Endothelial cell of umbilical vein (primary cell): ENCODE measurements at regions not wholly inside any gene's neighbourhood (a gene's known extent, or its start where the extent isn't known, plus 50 kb on each side); places are given as distances from the start of the nearest gene placed in this dataset.

Experiments
- BruUV-seq: library from RNA; stranded (reverse); fragments of 400-500 nt; replicated peaks from 2 replicates; lab custom pipeline; 2021; lab: Mats Ljungman, UMichigan
- CTCF ChIA-PET: fragments of 300-600, 350-600 bp; sonication (Branson Sonifier 250); formaldehyde crosslinking; loops from one replicate; lab custom pipeline; 2021; ENCODE audit warnings: antibody characterized with exemption, inconsistent platforms; lab: Charles Lee
- POLR2A ChIA-PET: fragments of 300-600, 350-600 bp; sonication (Branson Sonifier 250); formaldehyde crosslinking; loops from one replicate; lab custom pipeline; 2021; ENCODE audit warnings: antibody characterized with exemption, inconsistent platforms; lab: Charles Lee
- DNase-seq: peaks from one replicate; pipeline ENCODE4 v3.0.0-alpha.2; 2011; ENCODE audit warnings: low read depth, low spot score
- FAIRE-seq: peaks from 2 replicates; lab custom pipeline; 2011; peaks lifted over from hg19 to GRCh38; lab: Jason Lieb, UNC
- H2AFZ ChIP-seq: 2 replicates; pipeline ENCODE4 v1.6.0; 2012; ENCODE audit warnings: low read depth, low read length, control low read depth, inconsistent platforms
- H3K27ac ChIP-seq: 2 replicates; pipeline ENCODE4 v1.5.1; 2011; ENCODE audit warnings: low read depth, mild to moderate bottlenecking, control low read depth, low read length, moderate library complexity; ENCODE audit not compliant: insufficient read depth
- H3K27me3 ChIP-seq, 2 experiments: 2 replicates each; pipeline versions ENCODE4 v1.6.0 to v1.6.1; 2011; ENCODE audit warnings: low read length in 2 of 2, mixed read lengths in 1 of 2; ENCODE audit not compliant: control insufficient read depth in 2 of 2, insufficient read depth in 2 of 2
- H3K36me3 ChIP-seq, 2 experiments: 2 replicates in 1 of 2; 3 replicates in 1 of 2; pipeline ENCODE4 v1.5.1; 2011; ENCODE audit warnings: low read length in 2 of 2, mild to moderate bottlenecking in 1 of 2, moderate library complexity in 1 of 2; ENCODE audit not compliant: control insufficient read depth in 2 of 2, insufficient read depth in 2 of 2; ENCODE audit errors: extremely low read depth in 1 of 2
- H3K4me1 ChIP-seq: 3 replicates; pipeline ENCODE4 v1.5.1; 2011; ENCODE audit warnings: mild to moderate bottlenecking, low read length; ENCODE audit not compliant: control insufficient read depth, insufficient read depth; ENCODE audit errors: extremely low read depth
- H3K4me2 ChIP-seq: 2 replicates; pipeline ENCODE4 v1.6.1; 2011; ENCODE audit warnings: low read length, control low read depth, mixed read lengths; ENCODE audit not compliant: insufficient read depth
- H3K4me3 ChIP-seq, 3 experiments: fragments of 200-600 bp in 1 of 3; sonication (generic), shearing (Covaris generic) in 1 of 3; replicated peaks in 1 of 3; 2 replicates each; pipeline ENCODE4 v1.5.1; 2011 to 2016; ENCODE audit warnings: control low read depth in 3 of 3, low read length in 3 of 3, mild to moderate bottlenecking in 2 of 3, inconsistent platforms in 1 of 3, low read depth in 1 of 3, moderate library complexity in 1 of 3; ENCODE audit not compliant: insufficient read depth in 1 of 3
- H3K79me2 ChIP-seq: 2 replicates; pipeline ENCODE4 v1.6.0; 2012; ENCODE audit warnings: low read length, inconsistent platforms; ENCODE audit not compliant: control insufficient read depth, insufficient read depth
- H3K9ac ChIP-seq: replicated peaks from 2 replicates; pipeline ENCODE3; 2011; ENCODE audit warnings: low read length, control low read depth; ENCODE audit not compliant: insufficient read depth; ENCODE audit errors: extremely low read depth
- H3K9me1 ChIP-seq: replicated peaks from 3 replicates; pipeline ENCODE4 v1.6.0; 2011; ENCODE audit warnings: mild to moderate bottlenecking, low read length; ENCODE audit not compliant: control insufficient read depth, insufficient read depth; ENCODE audit errors: extremely low read depth
- H3K9me3 ChIP-seq: replicated peaks from 2 replicates; pipeline ENCODE4 v1.5.1; 2012; ENCODE audit warnings: low read length, inconsistent platforms; ENCODE audit not compliant: control insufficient read depth, insufficient read depth
- H4K20me1 ChIP-seq: replicated peaks from 2 replicates; pipeline ENCODE3; 2011; ENCODE audit warnings: mild to moderate bottlenecking, low read length; ENCODE audit not compliant: control insufficient read depth, insufficient read depth; ENCODE audit errors: extremely low read depth
- EZH2 ChIP-seq: IDR thresholded peaks from 2 replicates; pipeline ENCODE4 v1.6.1; 2012; ENCODE audit warnings: borderline replicate concordance, low read depth, mild to moderate bottlenecking, moderate library complexity, low read length, inconsistent platforms; ENCODE audit not compliant: severe bottlenecking
- FOS ChIP-seq: IDR thresholded peaks from 2 replicates; pipeline ENCODE4 v1.6.1; 2011; ENCODE audit warnings: mild to moderate bottlenecking, low read length, moderate library complexity, borderline replicate concordance; ENCODE audit not compliant: insufficient read depth
- GATA2 ChIP-seq: IDR thresholded peaks from 2 replicates; pipeline ENCODE4 v1.7.0; 2011; ENCODE audit warnings: low read depth, mild to moderate bottlenecking, moderate library complexity, mixed read lengths, low read length; ENCODE audit not compliant: insufficient read length, insufficient read depth
- JUN ChIP-seq: IDR thresholded peaks from 2 replicates; pipeline ENCODE4 v1.6.1; 2011; ENCODE audit warnings: borderline replicate concordance, low read depth; ENCODE audit not compliant: insufficient read length, insufficient read depth
- MYC ChIP-seq: IDR thresholded peaks from one replicate; pipeline ENCODE4 v1.6.1; 2011; ENCODE audit warnings: mild to moderate bottlenecking, low read depth, low read length
- POLR2A ChIP-seq: IDR thresholded peaks from 2 replicates; pipeline ENCODE4 v1.6.1; 2012; ENCODE audit warnings: low read depth, mild to moderate bottlenecking, control low read depth, low read length
- POLR2AphosphoS5 ChIP-seq: IDR thresholded peaks from 2 replicates; pipeline ENCODE4 v1.6.1; 2012; ENCODE audit warnings: low read depth, mild to moderate bottlenecking, control low read depth, low read length, moderate library complexity; ENCODE audit not compliant: insufficient read depth
- dilution Hi-C: fragments of 300-500 bp; cut with MboI; formaldehyde crosslinking; loops from one replicate; pipeline ENCODE4 v1.15.0; 2019; ENCODE audit warnings: low sequenced_read_pairs; ENCODE audit not compliant: extremely low pct_ligation_motif_present
- intact Hi-C: fragments of 100-400 bp; cut with micrococcal nuclease; formaldehyde crosslinking; loops from one replicate; pipeline ENCODE4 v1.10.0; 2022
- TF ChIP-seq, protein P1 (sequence below), 2 donors: IDR thresholded peaks; 1 replicate in 1 of 2; 2 replicates in 1 of 2; pipeline ENCODE4 v1.5.1; 2011; ENCODE audit warnings: low read length in 2 of 2, mild to moderate bottlenecking in 2 of 2, moderate library complexity in 2 of 2, control low read depth in 1 of 2, inconsistent platforms in 1 of 2, low read depth in 1 of 2; ENCODE audit not compliant: insufficient read depth in 1 of 2; ENCODE audit errors: extremely low read depth in 1 of 2
- TF ChIP-seq, protein P2 (sequence below): IDR thresholded peaks from 2 replicates; pipeline ENCODE4 v1.6.1; 2011; ENCODE audit not compliant: insufficient read depth, insufficient read length

DNA sequence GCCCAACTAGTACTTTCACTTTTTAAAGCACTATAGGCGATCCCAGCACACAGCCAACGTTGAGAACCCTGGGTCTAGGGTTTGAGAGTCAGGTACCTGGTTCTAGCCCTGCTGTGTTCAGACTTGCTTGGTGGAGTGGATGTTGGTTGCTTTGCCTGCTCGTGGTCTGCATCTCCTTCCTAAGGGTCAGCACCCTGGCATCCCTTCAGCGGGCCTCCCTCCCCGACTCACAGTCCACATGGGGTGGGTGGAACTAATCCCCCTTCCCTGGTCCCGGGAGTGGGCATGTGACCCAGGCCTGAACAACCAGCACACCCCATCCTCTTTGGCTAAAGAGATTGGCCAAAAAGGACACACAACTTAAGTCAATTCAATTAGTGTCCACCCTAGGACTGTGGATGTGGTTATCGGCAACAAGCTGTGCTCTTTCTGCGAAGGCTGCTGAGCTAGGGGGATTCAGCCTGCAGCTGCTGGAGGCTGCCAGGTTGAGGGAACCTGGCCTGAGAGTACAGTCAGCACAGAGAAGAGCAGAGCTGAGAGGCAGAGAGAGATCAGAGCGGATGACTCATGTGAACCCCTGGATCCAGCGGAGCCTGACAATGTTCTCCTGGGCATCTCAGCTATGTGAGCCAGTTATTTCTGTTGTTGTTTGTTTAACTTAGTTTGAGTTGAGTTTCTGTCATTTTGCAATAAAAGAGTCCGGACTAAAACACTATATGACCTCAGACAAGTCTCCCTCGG is 138.9 kb downstream of the ACTL8 start:
- FAIRE-seq (no peak), DNase-seq (no peak)
- Histone ChIP-seq H4K20me1 (no peaks in the 10 kb centered on the region), H3K9me1 (no peaks in the 10 kb centered on the region), H3K9me3 (peaks cover 1% of the 10 kb centered on the region), H2AFZ (no peak overlapping the region), H3K27ac (no peak overlapping the region), H3K4me2 (no peak overlapping the region), H3K9ac (no peak overlapping the region), H3K4me3 (no peak overlapping the region), H3K27me3 (no peaks in the 10 kb centered on the region), H3K36me3 (no peaks in the 10 kb centered on the region), H3K79me2 (no peaks in the 10 kb centered on the region), H3K4me1 (no peaks in the 10 kb centered on the region)
- TF ChIP-seq FOS = no peak
- no peak for TF ChIP-seq MYC
- no peak for TF ChIP-seq JUN
- TF ChIP-seq, protein P1, sequence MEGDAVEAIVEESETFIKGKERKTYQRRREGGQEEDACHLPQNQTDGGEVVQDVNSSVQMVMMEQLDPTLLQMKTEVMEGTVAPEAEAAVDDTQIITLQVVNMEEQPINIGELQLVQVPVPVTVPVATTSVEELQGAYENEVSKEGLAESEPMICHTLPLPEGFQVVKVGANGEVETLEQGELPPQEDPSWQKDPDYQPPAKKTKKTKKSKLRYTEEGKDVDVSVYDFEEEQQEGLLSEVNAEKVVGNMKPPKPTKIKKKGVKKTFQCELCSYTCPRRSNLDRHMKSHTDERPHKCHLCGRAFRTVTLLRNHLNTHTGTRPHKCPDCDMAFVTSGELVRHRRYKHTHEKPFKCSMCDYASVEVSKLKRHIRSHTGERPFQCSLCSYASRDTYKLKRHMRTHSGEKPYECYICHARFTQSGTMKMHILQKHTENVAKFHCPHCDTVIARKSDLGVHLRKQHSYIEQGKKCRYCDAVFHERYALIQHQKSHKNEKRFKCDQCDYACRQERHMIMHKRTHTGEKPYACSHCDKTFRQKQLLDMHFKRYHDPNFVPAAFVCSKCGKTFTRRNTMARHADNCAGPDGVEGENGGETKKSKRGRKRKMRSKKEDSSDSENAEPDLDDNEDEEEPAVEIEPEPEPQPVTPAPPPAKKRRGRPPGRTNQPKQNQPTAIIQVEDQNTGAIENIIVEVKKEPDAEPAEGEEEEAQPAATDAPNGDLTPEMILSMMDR (IDR thresholded peaks at IDR 0.05; ENCODE audit: extremely low read depth in 1 of 2, insufficient read depth in 1 of 2, low read depth in 1 of 2, low read length in 2 of 2) = no peak
- TF ChIP-seq GATA2 = no peak
- no peak for TF ChIP-seq POLR2A
- TF ChIP-seq, protein P2, sequence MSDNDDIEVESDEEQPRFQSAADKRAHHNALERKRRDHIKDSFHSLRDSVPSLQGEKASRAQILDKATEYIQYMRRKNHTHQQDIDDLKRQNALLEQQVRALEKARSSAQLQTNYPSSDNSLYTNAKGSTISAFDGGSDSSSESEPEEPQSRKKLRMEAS = no peak
- TF ChIP-seq EZH2 = no peak
- TF ChIP-seq POLR2AphosphoS5 = no peak
- dilution Hi-C loops (no loop called here), intact Hi-C loops (no loop called here)
- ChIA-PET POLR2A (no interaction called here), CTCF (no interaction called here)
- no TSS peak for BruUV-seq
